ENCODE measurements at regions not wholly inside any gene's neighbourhood (a gene's known extent, or its start where the extent isn't known, plus 50 kb on each side); places are given as distances from the start of the nearest gene placed in this dataset.

DNA sequence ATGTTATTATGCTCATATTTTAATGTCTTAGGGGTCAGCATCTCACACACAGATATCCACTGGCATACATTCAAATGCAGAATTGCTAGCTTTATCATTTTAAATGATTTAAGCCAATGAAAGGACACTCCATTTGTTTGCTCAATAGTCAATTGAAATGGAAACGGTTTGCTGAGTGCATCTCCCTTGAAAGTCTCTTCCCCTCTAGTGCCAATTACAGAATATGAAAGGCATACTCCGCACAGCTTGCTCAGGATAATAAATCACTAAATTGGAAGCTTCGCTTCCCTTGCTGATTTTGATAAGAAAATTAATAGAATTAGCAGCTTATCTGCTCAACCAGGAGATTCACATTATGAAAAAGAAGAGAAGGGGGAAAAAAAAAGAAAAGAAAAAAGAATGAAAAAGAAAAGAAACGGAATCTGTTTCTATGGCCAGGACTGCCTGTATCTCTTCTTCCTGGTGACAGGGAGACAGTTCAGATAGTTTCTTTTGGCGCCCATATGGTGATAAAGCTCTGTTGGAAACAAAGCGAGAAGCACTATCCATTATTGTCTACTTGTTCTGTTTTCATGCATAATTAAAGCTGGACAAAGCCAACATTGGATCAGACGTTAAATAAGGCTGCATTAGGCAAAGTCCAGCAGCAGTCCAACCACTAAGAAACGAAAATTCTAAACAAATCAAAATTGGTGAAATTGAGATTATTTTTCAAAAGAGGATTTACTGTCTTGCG, 225.0 kb downstream of the GXYLT1 start:
- no peaks in the 10 kb centered on the region for H3K36me3 ChIP-seq
- H3K4me3 ChIP-seq, result peak overlapping the region; percentile 46
- no peak for TF ChIP-seq CTCF (IDR thresholded peaks at IDR 0.05)
- H3K4me1 ChIP-seq (ENCODE audit: control insufficient read depth in 1 of 2, low read depth in 2 of 2), result peaks cover 4 to 28% of the 10 kb centered on the region in 2 donors
- no peak for ATAC-seq (ENCODE audit: insufficient number of reproducible peaks, low FRiP score, low read depth)
- no peaks in the 10 kb centered on the region for H3K27me3 ChIP-seq (replicated peaks; ENCODE audit: insufficient read depth)
- no peaks in the 10 kb centered on the region for H3K9me3 ChIP-seq
- DNase-seq (ENCODE audit: low spot score), result no peak
- no peak overlapping the region for H3K27ac ChIP-seq

- H3K9me3 ChIP-seq, result no peaks in the 10 kb centered on the region
- ATAC-seq (ENCODE audit: insufficient number of reproducible peaks, low FRiP score, low read depth) (no peak), DNase-seq (ENCODE audit: low spot score) (no peak)
- H3K27me3 ChIP-seq (replicated peaks; ENCODE audit: insufficient read depth), result no peaks in the 10 kb centered on the region
- peaks cover 0 to 22% of the 10 kb centered on the region in 2 donors for H3K4me1 ChIP-seq (ENCODE audit: control insufficient read depth in 1 of 2, low read depth in 2 of 2)
- H3K4me3 ChIP-seq, result peak overlapping the region; percentile 46
- H3K27ac ChIP-seq, result no peak overlapping the region
- TF ChIP-seq CTCF (IDR thresholded peaks at IDR 0.05), result no peak
- no peaks in the 10 kb centered on the region for H3K36me3 ChIP-seq
These were observed 225.6 kb downstream of the GXYLT1 start for GRCh38 chr12:41919048-41919447.

DNA sequence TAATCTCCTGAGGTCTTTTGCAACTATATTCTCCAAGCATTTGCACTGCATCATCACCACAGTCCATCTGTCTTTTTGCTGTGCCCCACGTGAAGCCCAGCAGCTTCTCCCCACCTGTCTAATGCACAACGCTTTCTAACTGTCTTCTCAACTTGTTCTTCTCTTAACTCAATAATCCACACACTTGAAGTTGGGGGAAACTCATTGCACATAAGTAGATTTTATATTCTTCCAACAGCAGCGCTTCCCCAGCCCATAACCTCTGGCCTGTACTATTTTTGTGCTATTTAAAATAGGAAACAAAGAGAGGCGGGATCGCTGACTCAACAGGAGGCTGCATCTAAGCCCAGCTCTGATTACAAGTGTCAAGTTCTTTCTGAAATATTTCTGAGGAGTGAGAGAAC, 226.7 kb downstream of the GXYLT1 start:
- no peak for TF ChIP-seq CTCF (IDR thresholded peaks at IDR 0.05)

DNA sequence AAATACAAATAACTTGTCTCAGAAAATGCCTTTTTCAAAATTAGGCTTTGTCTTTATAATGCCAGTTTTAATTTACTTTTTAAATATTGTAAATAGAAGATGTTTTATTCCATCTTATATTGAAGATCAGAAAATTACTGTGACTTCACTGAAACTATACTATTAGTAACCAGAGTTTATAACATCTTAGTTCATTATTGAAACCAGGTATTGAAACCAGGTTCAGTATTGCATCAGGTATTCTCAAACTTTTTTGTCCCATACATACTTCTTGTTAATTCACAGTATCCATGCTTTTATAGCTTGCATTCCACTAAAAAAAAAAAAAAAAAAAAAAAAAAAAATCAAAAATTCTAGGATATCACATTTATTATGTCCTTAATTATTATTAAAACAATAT, 227.5 kb downstream of the GXYLT1 start:
- Histone ChIP-seq H3K9me3 (no peaks in the 10 kb centered on the region), H3K4me1 (ENCODE audit: control insufficient read depth in 1 of 2, low read depth in 2 of 2) (peaks cover 0 to 19% of the 10 kb centered on the region in 2 donors), H3K27ac (no peak overlapping the region), H3K36me3 (no peaks in the 10 kb centered on the region), H3K27me3 (replicated peaks; ENCODE audit: insufficient read depth) (no peaks in the 10 kb centered on the region), H3K4me3 (no peak overlapping the region)
- DNase-seq (ENCODE audit: low spot score), result no peak
- no peak for ATAC-seq (ENCODE audit: insufficient number of reproducible peaks, low FRiP score, low read depth)
- TF ChIP-seq CTCF (IDR thresholded peaks at IDR 0.05), result no peak

More for the DNA sequence above, 226.7 kb downstream of the GXYLT1 start:
- Histone ChIP-seq H3K27ac (peak overlapping the region in 1 of 2 donors; percentile 9), H3K4me3 (peak overlapping the region; percentile 32), H3K4me1 (ENCODE audit: control insufficient read depth in 1 of 2, low read depth in 2 of 2) (peaks cover 0 to 19% of the 10 kb centered on the region in 2 donors), H3K9me3 (no peaks in the 10 kb centered on the region), H3K27me3 (replicated peaks; ENCODE audit: insufficient read depth) (no peaks in the 10 kb centered on the region), H3K36me3 (no peaks in the 10 kb centered on the region)
- ATAC-seq (ENCODE audit: insufficient number of reproducible peaks, low FRiP score, low read depth) (peak; percentile 50), DNase-seq (ENCODE audit: low spot score) (no peak)

DNA sequence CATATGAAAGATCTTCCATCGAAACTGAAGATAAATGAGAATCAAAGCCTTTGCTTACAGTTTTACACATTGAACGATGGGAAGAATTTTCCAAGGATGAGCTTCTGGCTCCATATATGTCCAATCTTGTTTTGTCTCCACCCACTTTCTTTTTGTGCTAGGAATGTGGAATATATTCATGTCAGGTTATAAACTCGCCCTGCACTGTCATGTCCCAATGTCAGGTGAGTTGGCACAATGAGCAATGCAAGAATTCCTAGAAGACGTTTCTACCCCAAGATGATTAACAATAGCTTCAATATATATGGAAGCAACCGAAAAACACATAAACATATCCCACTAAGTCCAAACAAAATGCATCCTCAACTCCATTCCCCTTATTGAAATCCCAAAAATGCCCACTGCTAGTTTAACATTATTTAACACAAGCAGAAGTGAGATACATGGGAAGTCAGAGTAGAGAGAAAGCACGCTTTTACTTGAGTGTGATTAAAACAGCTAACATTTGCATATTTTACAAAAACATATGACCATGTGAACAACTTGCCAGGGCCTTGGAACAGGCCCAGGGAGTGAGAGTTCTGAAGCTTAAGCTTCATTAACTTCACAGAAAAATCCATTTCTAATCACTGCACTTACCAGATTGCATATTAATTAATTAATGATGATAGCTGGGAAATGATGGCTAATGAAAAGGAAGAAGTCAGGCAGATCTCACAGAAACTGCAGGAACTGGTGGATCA, 233.9 kb downstream of the GXYLT1 start:
- no peaks in the 10 kb centered on the region for H3K36me3 ChIP-seq
- no peak for TF ChIP-seq CTCF (IDR thresholded peaks at IDR 0.05)
- no peaks in the 10 kb centered on the region for H3K27me3 ChIP-seq (replicated peaks; ENCODE audit: insufficient read depth)
- H3K4me1 ChIP-seq (ENCODE audit: control insufficient read depth in 1 of 2, low read depth in 2 of 2), result no peaks in the 10 kb centered on the region
- no peak overlapping the region for H3K27ac ChIP-seq
- H3K4me3 ChIP-seq, result no peak overlapping the region
- DNase-seq (ENCODE audit: low spot score) (no peak), ATAC-seq (ENCODE audit: insufficient number of reproducible peaks, low FRiP score, low read depth) (no peak)
- no peaks in the 10 kb centered on the region for H3K9me3 ChIP-seq
